Sigmoid colon (tissue), 6 donors: ENCODE measurements at regions not wholly inside any gene's neighbourhood (a gene's known extent, or its start where the extent isn't known, plus 50 kb on each side); places are given as distances from the start of the nearest gene placed in this dataset.

Experiments
- DNase-seq: peaks from one replicate; pipeline ENCODE4 v3.0.0-alpha.2; 2019
- H3K27ac ChIP-seq, 4 donors: fragments of 200-600 bp; sonication (generic); one replicate each; pipeline ENCODE4 v1.5.1; 2016 to 2019; ENCODE audit warnings: mild to moderate bottlenecking in 1 of 4
- H3K27me3 ChIP-seq, 3 donors: fragments of 200-600 bp; sonication (generic); one replicate each; pipeline ENCODE4 v1.5.1; 2019; ENCODE audit warnings: mild to moderate bottlenecking in 1 of 3
- H3K36me3 ChIP-seq, 4 donors: fragments of 200-600 bp; sonication (generic); one replicate each; pipeline ENCODE4 v1.5.1; 2016 to 2019
- H3K4me1 ChIP-seq, 4 donors: fragments of 200-600 bp; sonication (generic); one replicate each; pipeline ENCODE4 v1.5.1; 2017 to 2019
- H3K4me3 ChIP-seq, 4 donors: fragments of 200-600 bp; sonication (generic); one replicate each; pipeline ENCODE4 v1.5.1; 2017 to 2019; ENCODE audit warnings: mild to moderate bottlenecking in 2 of 4, moderate library complexity in 1 of 4
- H3K9me3 ChIP-seq, 4 donors: fragments of 200-600 bp in 3 of 4; sonication (generic) in 3 of 4; one replicate each; pipeline versions ENCODE4 v1.5.1 to v1.6.1; 2013 to 2019
- EP300 ChIP-seq, 4 donors: sonication (generic); formaldehyde crosslinking; IDR thresholded peaks; one replicate each; pipeline ENCODE4 v1.6.1; 2017; ENCODE audit warnings: antibody characterized with exemption in 4 of 4
- POLR2A ChIP-seq, 2 donors: fragments of 450-650 bp; IDR thresholded peaks; one replicate each; pipeline ENCODE4 v1.6.1; 2016; ENCODE audit warnings: antibody characterized with exemption in 2 of 2, mild to moderate bottlenecking in 2 of 2, moderate library complexity in 2 of 2
- POLR2AphosphoS5 ChIP-seq, 4 donors: sonication (generic); formaldehyde crosslinking; IDR thresholded peaks; one replicate each; pipeline ENCODE4 v1.6.1; 2017; ENCODE audit warnings: antibody characterized with exemption in 4 of 4
- WGBS, 2 donors: extraction: QIAGEN DNeasy Blood & Tissue Kit; methylation state at CpG; one replicate each; pipeline ENCODE4 v1.1.7; 2013; 5-methylcytosine and 5-hydroxymethylcytosine counted together
- intact Hi-C: fragments of 100-400 bp; cut with DNase I; formaldehyde crosslinking; loops from one replicate; pipeline ENCODE4 v1.15.1; 2023
- TF ChIP-seq, protein P1 (sequence below), 4 experiments: fragments of 450-650 bp in 3 of 4; fragments of 200-600 bp in 1 of 4; IDR thresholded peaks; one replicate each; pipeline ENCODE4 v1.5.1; 2016 to 2019; ENCODE audit warnings: antibody characterized with exemption in 4 of 4, mild to moderate bottlenecking in 3 of 4, moderate library complexity in 2 of 4
- donor health status: healthy with polysubstance abuse.
- donor health status: healthy.

- intact Hi-C loops, result no loop called here
- Histone ChIP-seq H3K27ac (no peak overlapping the region), H3K4me1 (no peaks in the 10 kb centered on the region), H3K27me3 (no peaks in the 10 kb centered on the region), H3K36me3 (no peaks in the 10 kb centered on the region), H3K9me3 (no peaks in the 10 kb centered on the region), H3K4me3 (no peak overlapping the region)
- no peak for TF ChIP-seq POLR2AphosphoS5 (IDR thresholded peaks at IDR 0.05)
- 86 to 88% methylated on average over 5 of the region's 5 CpGs for WGBS, 2 donors
- DNase-seq, result no peak
These were observed 137.4 kb downstream of the INHBB start for GRCh38 chr2:120483355-120483754.

DNA sequence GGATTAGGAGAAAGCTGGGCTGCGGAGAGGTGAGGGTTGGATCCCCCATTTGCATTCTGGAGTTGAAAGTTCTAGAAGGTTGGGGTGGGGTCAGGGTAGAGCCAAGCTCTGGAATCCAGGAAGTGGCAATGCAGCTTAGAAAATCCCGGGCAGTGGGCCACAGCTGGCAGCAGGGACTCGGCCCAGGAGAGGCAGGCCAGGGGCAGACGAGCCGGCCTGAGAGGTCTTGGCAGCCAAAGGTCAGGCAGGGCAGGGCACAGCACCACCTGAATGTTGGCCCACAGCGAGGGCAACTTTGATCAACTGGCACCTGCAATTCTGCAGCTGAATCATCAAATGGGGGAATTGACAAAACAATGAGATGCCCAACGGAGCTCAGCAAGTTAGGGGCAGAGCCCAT is 139.2 kb downstream of the INHBB start:
- Histone ChIP-seq H3K27ac (no peak overlapping the region), H3K4me3 (no peak overlapping the region), H3K9me3 (no peaks in the 10 kb centered on the region), H3K36me3 (no peaks in the 10 kb centered on the region), H3K27me3 (no peaks in the 10 kb centered on the region), H3K4me1 (no peaks in the 10 kb centered on the region)
- intact Hi-C loops, result no loop called here
- DNase-seq, result no peak
- TF ChIP-seq, protein P1, sequence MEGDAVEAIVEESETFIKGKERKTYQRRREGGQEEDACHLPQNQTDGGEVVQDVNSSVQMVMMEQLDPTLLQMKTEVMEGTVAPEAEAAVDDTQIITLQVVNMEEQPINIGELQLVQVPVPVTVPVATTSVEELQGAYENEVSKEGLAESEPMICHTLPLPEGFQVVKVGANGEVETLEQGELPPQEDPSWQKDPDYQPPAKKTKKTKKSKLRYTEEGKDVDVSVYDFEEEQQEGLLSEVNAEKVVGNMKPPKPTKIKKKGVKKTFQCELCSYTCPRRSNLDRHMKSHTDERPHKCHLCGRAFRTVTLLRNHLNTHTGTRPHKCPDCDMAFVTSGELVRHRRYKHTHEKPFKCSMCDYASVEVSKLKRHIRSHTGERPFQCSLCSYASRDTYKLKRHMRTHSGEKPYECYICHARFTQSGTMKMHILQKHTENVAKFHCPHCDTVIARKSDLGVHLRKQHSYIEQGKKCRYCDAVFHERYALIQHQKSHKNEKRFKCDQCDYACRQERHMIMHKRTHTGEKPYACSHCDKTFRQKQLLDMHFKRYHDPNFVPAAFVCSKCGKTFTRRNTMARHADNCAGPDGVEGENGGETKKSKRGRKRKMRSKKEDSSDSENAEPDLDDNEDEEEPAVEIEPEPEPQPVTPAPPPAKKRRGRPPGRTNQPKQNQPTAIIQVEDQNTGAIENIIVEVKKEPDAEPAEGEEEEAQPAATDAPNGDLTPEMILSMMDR (IDR thresholded peaks at IDR 0.05), result no peak
- TF ChIP-seq POLR2AphosphoS5 (IDR thresholded peaks at IDR 0.05) (no peak), POLR2A (IDR thresholded peaks at IDR 0.05) (no peak), EP300 (IDR thresholded peaks at IDR 0.05) (no peak)
- 73 to 88% methylated on average over 7 of the region's 7 CpGs for WGBS, 2 donors

- Histone ChIP-seq H3K36me3 (no peaks in the 10 kb centered on the region), H3K4me1 (no peaks in the 10 kb centered on the region), H3K4me3 (no peak overlapping the region), H3K27ac (no peak overlapping the region), H3K9me3 (no peaks in the 10 kb centered on the region), H3K27me3 (no peaks in the 10 kb centered on the region)
- WGBS, 2 donors, result 64 to 67% methylated on average over 8 of the region's 8 CpGs
- no peak for TF ChIP-seq POLR2AphosphoS5 (IDR thresholded peaks at IDR 0.05)
- no peak for TF ChIP-seq EP300 (IDR thresholded peaks at IDR 0.05)
- TF ChIP-seq, protein P1 (IDR thresholded peaks at IDR 0.05), result no peak
- TF ChIP-seq POLR2A (IDR thresholded peaks at IDR 0.05), result no peak
- intact Hi-C loops, result no loop called here
- no peak for DNase-seq
These were observed 140.5 kb downstream of the INHBB start for GRCh38 chr2:120486441-120486840.

- Histone ChIP-seq H3K9me3 (no peaks in the 10 kb centered on the region), H3K4me1 (no peaks in the 10 kb centered on the region), H3K27me3 (no peaks in the 10 kb centered on the region), H3K4me3 (no peak overlapping the region), H3K27ac (no peak overlapping the region), H3K36me3 (no peaks in the 10 kb centered on the region)
- DNase-seq, result no peak
- intact Hi-C loops, result no loop called here
- WGBS, 2 donors, result 82 to 87% methylated on average over 11 of the region's 11 CpGs
- TF ChIP-seq POLR2A (IDR thresholded peaks at IDR 0.05), result no peak
- no peak for TF ChIP-seq POLR2AphosphoS5 (IDR thresholded peaks at IDR 0.05)
- TF ChIP-seq, protein P1 (IDR thresholded peaks at IDR 0.05), result no peak
- TF ChIP-seq EP300 (IDR thresholded peaks at IDR 0.05), result no peak
These were observed 141.0 kb downstream of the INHBB start for GRCh38 chr2:120486946-120487345.

GRCh38 chr2:120488531-120488930 is 142.6 kb downstream of the INHBB start:
- intact Hi-C loops, result no loop called here
- no peak for TF ChIP-seq POLR2AphosphoS5 (IDR thresholded peaks at IDR 0.05)
- no peak for TF ChIP-seq EP300 (IDR thresholded peaks at IDR 0.05)
- TF ChIP-seq, protein P1 (IDR thresholded peaks at IDR 0.05), result no peak
- no peak for TF ChIP-seq POLR2A (IDR thresholded peaks at IDR 0.05)
- H3K27me3 ChIP-seq, result no peaks in the 10 kb centered on the region
- DNase-seq, result no peak
- H3K27ac ChIP-seq, result no peak overlapping the region
- H3K4me3 ChIP-seq, result no peak overlapping the region
- no peaks in the 10 kb centered on the region for H3K36me3 ChIP-seq
- no peaks in the 10 kb centered on the region for H3K9me3 ChIP-seq
- WGBS, 2 donors, result 71 to 77% methylated on average over 6 of the region's 6 CpGs
- no peaks in the 10 kb centered on the region for H3K4me1 ChIP-seq
